Right atrium auricular region (tissue), 2 donors: ENCODE measurements at regions not wholly inside any gene's neighbourhood (a gene's known extent, or its start where the extent isn't known, plus 50 kb on each side); places are given as distances from the start of the nearest gene placed in this dataset.

Source experiments
- DNase-seq: peaks from one replicate; pipeline ENCODE4 v3.0.0-alpha.2; 2019; ENCODE audit warnings: low spot score
- H3K27ac ChIP-seq, 2 donors: fragments of 200-600 bp; sonication (generic); 1 replicate in 1 of 2; 2 replicates in 1 of 2; pipeline ENCODE4 v1.5.1; 2016 to 2019
- H3K27me3 ChIP-seq, 2 donors: fragments of 200-600 bp; sonication (generic); one replicate each; pipeline versions ENCODE4 v1.5.1 to v1.6.0; 2017 to 2019
- H3K36me3 ChIP-seq: fragments of 200-600 bp; sonication (generic); one replicate; pipeline ENCODE4 v1.5.1; 2016
- H3K4me1 ChIP-seq, 2 donors: fragments of 200-600 bp; sonication (generic); one replicate each; pipeline versions ENCODE4 v1.5.1 to v1.6.0; 2017 to 2019
- H3K4me3 ChIP-seq, 2 donors: fragments of 200-600 bp; sonication (generic); 1 replicate in 1 of 2; 2 replicates in 1 of 2; pipeline ENCODE4 v1.5.1; 2017 to 2019; ENCODE audit warnings: mild to moderate bottlenecking in 1 of 2, moderate library complexity in 1 of 2
- H3K9me3 ChIP-seq, 2 donors: fragments of 200-600 bp; sonication (generic); one replicate each; pipeline ENCODE4 v1.5.1; 2019
- TF ChIP-seq, protein P1 (sequence below), 2 donors: fragments of 200-600 bp; sonication (generic); IDR thresholded peaks; one replicate each; pipeline ENCODE4 v1.5.1; 2019; ENCODE audit warnings: antibody characterized with exemption in 2 of 2

- Histone ChIP-seq H3K4me1 (no peaks in the 10 kb centered on the region), H3K4me3 (no peak overlapping the region), H3K27me3 (no peaks in the 10 kb centered on the region), H3K27ac (no peak overlapping the region), H3K36me3 (no peaks in the 10 kb centered on the region), H3K9me3 (no peaks in the 10 kb centered on the region)
- no peak for DNase-seq
- TF ChIP-seq, protein P1, sequence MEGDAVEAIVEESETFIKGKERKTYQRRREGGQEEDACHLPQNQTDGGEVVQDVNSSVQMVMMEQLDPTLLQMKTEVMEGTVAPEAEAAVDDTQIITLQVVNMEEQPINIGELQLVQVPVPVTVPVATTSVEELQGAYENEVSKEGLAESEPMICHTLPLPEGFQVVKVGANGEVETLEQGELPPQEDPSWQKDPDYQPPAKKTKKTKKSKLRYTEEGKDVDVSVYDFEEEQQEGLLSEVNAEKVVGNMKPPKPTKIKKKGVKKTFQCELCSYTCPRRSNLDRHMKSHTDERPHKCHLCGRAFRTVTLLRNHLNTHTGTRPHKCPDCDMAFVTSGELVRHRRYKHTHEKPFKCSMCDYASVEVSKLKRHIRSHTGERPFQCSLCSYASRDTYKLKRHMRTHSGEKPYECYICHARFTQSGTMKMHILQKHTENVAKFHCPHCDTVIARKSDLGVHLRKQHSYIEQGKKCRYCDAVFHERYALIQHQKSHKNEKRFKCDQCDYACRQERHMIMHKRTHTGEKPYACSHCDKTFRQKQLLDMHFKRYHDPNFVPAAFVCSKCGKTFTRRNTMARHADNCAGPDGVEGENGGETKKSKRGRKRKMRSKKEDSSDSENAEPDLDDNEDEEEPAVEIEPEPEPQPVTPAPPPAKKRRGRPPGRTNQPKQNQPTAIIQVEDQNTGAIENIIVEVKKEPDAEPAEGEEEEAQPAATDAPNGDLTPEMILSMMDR (IDR thresholded peaks at IDR 0.05) = no peak
These were observed 390.4 kb downstream of the ZIC1 start for GRCh38 chr3:147799601-147800000.

- Histone ChIP-seq H3K36me3 (no peaks in the 10 kb centered on the region), H3K27ac (no peak overlapping the region), H3K4me1 (no peaks in the 10 kb centered on the region), H3K9me3 (no peaks in the 10 kb centered on the region), H3K4me3 (no peak overlapping the region), H3K27me3 (no peaks in the 10 kb centered on the region)
- TF ChIP-seq, protein P1 (IDR thresholded peaks at IDR 0.05) = no peak
- no peak for DNase-seq
These were observed 398.6 kb downstream of the ZIC1 start for GRCh38 chr3:147807776-147808175.

DNA sequence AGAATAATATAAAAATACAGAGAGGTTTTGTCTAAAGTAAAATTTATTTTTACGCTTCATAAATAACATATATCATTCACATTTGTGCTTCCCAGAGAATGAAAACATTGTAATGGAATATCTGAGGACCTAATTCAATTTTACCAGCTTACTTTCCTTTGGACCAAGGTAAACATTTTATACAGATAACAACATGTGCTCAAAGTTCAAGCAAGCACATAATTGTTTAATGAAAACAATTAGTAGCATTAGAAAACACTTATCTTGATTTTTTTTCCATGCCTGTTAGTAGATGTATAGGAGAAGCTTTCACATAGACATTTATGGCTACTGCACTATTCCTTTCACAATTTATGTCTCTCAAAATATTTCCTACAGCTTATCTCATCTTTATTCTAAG is 400.0 kb downstream of the ZIC1 start:
- no peak for DNase-seq
- Histone ChIP-seq H3K4me1 (no peaks in the 10 kb centered on the region), H3K36me3 (no peaks in the 10 kb centered on the region), H3K4me3 (no peak overlapping the region), H3K27me3 (no peaks in the 10 kb centered on the region), H3K27ac (no peak overlapping the region), H3K9me3 (no peaks in the 10 kb centered on the region)
- TF ChIP-seq, protein P1 (IDR thresholded peaks at IDR 0.05) = no peak

GRCh38 chr3:147812186-147812911 is 403.2 kb downstream of the ZIC1 start:
- peaks cover 0 to 4% of the 10 kb centered on the region in 2 donors for H3K4me1 ChIP-seq
- no peak for DNase-seq
- H3K36me3 ChIP-seq = no peaks in the 10 kb centered on the region
- no peak overlapping the region for H3K27ac ChIP-seq
- TF ChIP-seq, protein P1 (IDR thresholded peaks at IDR 0.05) = no peak
- H3K27me3 ChIP-seq = no peaks in the 10 kb centered on the region
- H3K4me3 ChIP-seq = no peak overlapping the region
- H3K9me3 ChIP-seq = no peaks in the 10 kb centered on the region

GRCh38 chr3:147813256-147813655 is 404.1 kb downstream of the ZIC1 start:
- Histone ChIP-seq H3K36me3 (no peaks in the 10 kb centered on the region), H3K9me3 (no peaks in the 10 kb centered on the region), H3K27me3 (no peaks in the 10 kb centered on the region), H3K4me1 (peaks cover 0 to 4% of the 10 kb centered on the region in 2 donors), H3K4me3 (no peak overlapping the region), H3K27ac (no peak overlapping the region)
- TF ChIP-seq, protein P1 (IDR thresholded peaks at IDR 0.05) = no peak
- DNase-seq = no peak

DNA sequence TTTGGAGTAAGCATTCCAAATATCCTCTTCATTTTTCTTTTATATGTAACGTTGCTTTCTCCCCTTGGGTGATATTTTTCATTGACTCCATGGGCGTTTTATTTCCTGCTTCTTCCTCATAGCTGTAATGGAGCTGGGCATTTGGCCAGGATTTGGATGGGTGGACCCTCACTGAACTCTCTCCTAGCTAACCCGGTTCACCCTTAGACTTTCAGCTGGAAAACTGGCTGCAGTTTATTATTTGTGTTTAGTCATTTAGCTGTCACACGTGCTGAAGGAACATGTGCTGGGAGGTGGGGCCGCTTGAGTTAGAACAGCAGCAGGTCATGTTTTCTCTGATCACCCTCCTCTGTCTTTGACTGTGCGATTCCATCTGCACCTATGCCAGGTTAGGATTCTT is 407.6 kb downstream of the ZIC1 start:
- TF ChIP-seq, protein P1 (IDR thresholded peaks at IDR 0.05) = no peak
- Histone ChIP-seq H3K36me3 (no peaks in the 10 kb centered on the region), H3K4me3 (no peak overlapping the region), H3K4me1 (peaks cover 0 to 4% of the 10 kb centered on the region in 2 donors), H3K27me3 (no peaks in the 10 kb centered on the region), H3K9me3 (no peaks in the 10 kb centered on the region), H3K27ac (no peak overlapping the region)
- DNase-seq = no peak
